ENCODE measurements at regions not wholly inside any gene's neighbourhood (a gene's known extent, or its start where the extent isn't known, plus 50 kb on each side); places are given as distances from the start of the nearest gene placed in this dataset.

DNA sequence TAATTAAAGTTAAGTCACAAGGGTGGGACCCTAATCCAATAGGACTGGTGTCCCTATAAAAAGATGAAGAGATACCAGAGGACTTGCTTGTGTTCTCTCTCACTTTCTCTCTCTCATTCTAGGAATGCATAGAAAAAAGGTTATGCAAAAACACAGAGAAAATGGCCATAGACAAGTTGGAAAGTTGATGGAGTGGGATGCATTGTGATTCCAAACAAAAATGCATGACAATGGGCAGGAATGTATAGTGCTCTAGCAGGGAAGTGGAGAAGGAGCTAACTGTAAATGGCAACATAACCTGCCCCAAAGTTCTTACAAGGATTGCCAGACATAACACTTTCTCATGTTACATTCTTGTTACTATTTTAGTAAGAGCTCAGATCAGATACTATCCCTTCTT, 301.6 kb upstream of the LRATD1 start:
- H3K27ac ChIP-seq (replicated peaks), result no peak overlapping the region
- no peak for TF ChIP-seq SPI1 (IDR thresholded peaks at IDR 0.05; ENCODE audit: borderline replicate concordance, low read depth)
- TF ChIP-seq, protein P1, sequence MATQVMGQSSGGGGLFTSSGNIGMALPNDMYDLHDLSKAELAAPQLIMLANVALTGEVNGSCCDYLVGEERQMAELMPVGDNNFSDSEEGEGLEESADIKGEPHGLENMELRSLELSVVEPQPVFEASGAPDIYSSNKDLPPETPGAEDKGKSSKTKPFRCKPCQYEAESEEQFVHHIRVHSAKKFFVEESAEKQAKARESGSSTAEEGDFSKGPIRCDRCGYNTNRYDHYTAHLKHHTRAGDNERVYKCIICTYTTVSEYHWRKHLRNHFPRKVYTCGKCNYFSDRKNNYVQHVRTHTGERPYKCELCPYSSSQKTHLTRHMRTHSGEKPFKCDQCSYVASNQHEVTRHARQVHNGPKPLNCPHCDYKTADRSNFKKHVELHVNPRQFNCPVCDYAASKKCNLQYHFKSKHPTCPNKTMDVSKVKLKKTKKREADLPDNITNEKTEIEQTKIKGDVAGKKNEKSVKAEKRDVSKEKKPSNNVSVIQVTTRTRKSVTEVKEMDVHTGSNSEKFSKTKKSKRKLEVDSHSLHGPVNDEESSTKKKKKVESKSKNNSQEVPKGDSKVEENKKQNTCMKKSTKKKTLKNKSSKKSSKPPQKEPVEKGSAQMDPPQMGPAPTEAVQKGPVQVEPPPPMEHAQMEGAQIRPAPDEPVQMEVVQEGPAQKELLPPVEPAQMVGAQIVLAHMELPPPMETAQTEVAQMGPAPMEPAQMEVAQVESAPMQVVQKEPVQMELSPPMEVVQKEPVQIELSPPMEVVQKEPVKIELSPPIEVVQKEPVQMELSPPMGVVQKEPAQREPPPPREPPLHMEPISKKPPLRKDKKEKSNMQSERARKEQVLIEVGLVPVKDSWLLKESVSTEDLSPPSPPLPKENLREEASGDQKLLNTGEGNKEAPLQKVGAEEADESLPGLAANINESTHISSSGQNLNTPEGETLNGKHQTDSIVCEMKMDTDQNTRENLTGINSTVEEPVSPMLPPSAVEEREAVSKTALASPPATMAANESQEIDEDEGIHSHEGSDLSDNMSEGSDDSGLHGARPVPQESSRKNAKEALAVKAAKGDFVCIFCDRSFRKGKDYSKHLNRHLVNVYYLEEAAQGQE (IDR thresholded peaks at IDR 0.05; ENCODE audit: insufficient replicate concordance, low read depth), result no peak
- no peak for TF ChIP-seq GABPA (IDR thresholded peaks at IDR 0.05; ENCODE audit: low read depth)
- TF ChIP-seq POLR2AphosphoS5 (IDR thresholded peaks at IDR 0.05; ENCODE audit: low read depth), result no peak
- TF ChIP-seq, protein P2, sequence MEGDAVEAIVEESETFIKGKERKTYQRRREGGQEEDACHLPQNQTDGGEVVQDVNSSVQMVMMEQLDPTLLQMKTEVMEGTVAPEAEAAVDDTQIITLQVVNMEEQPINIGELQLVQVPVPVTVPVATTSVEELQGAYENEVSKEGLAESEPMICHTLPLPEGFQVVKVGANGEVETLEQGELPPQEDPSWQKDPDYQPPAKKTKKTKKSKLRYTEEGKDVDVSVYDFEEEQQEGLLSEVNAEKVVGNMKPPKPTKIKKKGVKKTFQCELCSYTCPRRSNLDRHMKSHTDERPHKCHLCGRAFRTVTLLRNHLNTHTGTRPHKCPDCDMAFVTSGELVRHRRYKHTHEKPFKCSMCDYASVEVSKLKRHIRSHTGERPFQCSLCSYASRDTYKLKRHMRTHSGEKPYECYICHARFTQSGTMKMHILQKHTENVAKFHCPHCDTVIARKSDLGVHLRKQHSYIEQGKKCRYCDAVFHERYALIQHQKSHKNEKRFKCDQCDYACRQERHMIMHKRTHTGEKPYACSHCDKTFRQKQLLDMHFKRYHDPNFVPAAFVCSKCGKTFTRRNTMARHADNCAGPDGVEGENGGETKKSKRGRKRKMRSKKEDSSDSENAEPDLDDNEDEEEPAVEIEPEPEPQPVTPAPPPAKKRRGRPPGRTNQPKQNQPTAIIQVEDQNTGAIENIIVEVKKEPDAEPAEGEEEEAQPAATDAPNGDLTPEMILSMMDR (IDR thresholded peaks at IDR 0.05; ENCODE audit: insufficient read depth, low read length), result no peak
- no peaks in the 10 kb centered on the region for H3K27me3 ChIP-seq (ENCODE audit: insufficient read depth, poor library complexity, severe bottlenecking)
- no peak overlapping the region for H3K4me3 ChIP-seq (replicated peaks; ENCODE audit: insufficient read depth, low read length)
- DNase-seq (ENCODE audit: low read depth in 1 of 2, low spot score in 1 of 2), result no peak

GRCh38 chr2:14336759-14337382, 295.6 kb upstream of the LRATD1 start:
- no peak for DNase-seq (ENCODE audit: low read depth in 1 of 2, low spot score in 1 of 2)
- no peak overlapping the region for H3K27ac ChIP-seq (replicated peaks)
- no peaks in the 10 kb centered on the region for H3K27me3 ChIP-seq (ENCODE audit: insufficient read depth, poor library complexity, severe bottlenecking)
- no peak overlapping the region for H3K4me3 ChIP-seq (replicated peaks; ENCODE audit: insufficient read depth, low read length)
- TF ChIP-seq GABPA (IDR thresholded peaks at IDR 0.05; ENCODE audit: low read depth), result no peak
- TF ChIP-seq SPI1 (IDR thresholded peaks at IDR 0.05; ENCODE audit: borderline replicate concordance, low read depth), result no peak
- TF ChIP-seq, protein P2 (IDR thresholded peaks at IDR 0.05; ENCODE audit: insufficient read depth, low read length), result no peak
- no peak for TF ChIP-seq POLR2AphosphoS5 (IDR thresholded peaks at IDR 0.05; ENCODE audit: low read depth)
- TF ChIP-seq, protein P1 (IDR thresholded peaks at IDR 0.05; ENCODE audit: insufficient replicate concordance, low read depth), result no peak

GRCh38 chr2:14340703-14341102, 291.8 kb upstream of the LRATD1 start:
- Histone ChIP-seq H3K27me3 (ENCODE audit: insufficient read depth, poor library complexity, severe bottlenecking) (no peaks in the 10 kb centered on the region), H3K27ac (replicated peaks) (no peak overlapping the region), H3K4me3 (replicated peaks; ENCODE audit: insufficient read depth, low read length) (no peak overlapping the region)
- no peak for DNase-seq (ENCODE audit: low read depth in 1 of 2, low spot score in 1 of 2)
- TF ChIP-seq GABPA (IDR thresholded peaks at IDR 0.05; ENCODE audit: low read depth) (no peak), POLR2AphosphoS5 (IDR thresholded peaks at IDR 0.05; ENCODE audit: low read depth) (no peak), SPI1 (IDR thresholded peaks at IDR 0.05; ENCODE audit: borderline replicate concordance, low read depth) (no peak)
- TF ChIP-seq, protein P2 (IDR thresholded peaks at IDR 0.05; ENCODE audit: insufficient read depth, low read length), result no peak
- TF ChIP-seq, protein P1 (IDR thresholded peaks at IDR 0.05; ENCODE audit: insufficient replicate concordance, low read depth), result no peak
